HEK293T (cell line): ENCODE measurements at regions not wholly inside any gene's neighbourhood (a gene's known extent, or its start where the extent isn't known, plus 50 kb on each side); places are given as distances from the start of the nearest gene placed in this dataset.

Experiments
- ARNT ChIP-seq: fragments of 450-650 bp; IDR thresholded peaks from 2 replicates; pipeline ENCODE4 v1.6.1; 2017; ENCODE audit warnings: mild to moderate bottlenecking
- BHLHE40 ChIP-seq: fragments of 450-650 bp; IDR thresholded peaks from 2 replicates; pipeline ENCODE4 v1.6.1; 2016; ENCODE audit warnings: mild to moderate bottlenecking, moderate library complexity, borderline replicate concordance
- ELF4 ChIP-seq: fragments of 450-650 bp; IDR thresholded peaks from 2 replicates; pipeline ENCODE4 v1.6.1; 2017; ENCODE audit warnings: antibody characterized with exemption
- FOXA1 ChIP-seq: fragments of 450-650 bp; IDR thresholded peaks from 2 replicates; pipeline ENCODE4 v1.6.1; 2016; ENCODE audit warnings: mild to moderate bottlenecking
- FOXK2 ChIP-seq: fragments of 450-650 bp; IDR thresholded peaks from 2 replicates; pipeline ENCODE4 v1.6.1; 2016; ENCODE audit warnings: mild to moderate bottlenecking
- FOXM1 ChIP-seq: fragments of 450-650 bp; IDR thresholded peaks from 2 replicates; pipeline ENCODE4 v1.6.1; 2017; ENCODE audit warnings: mild to moderate bottlenecking, borderline replicate concordance
- HDGF ChIP-seq: fragments of 450-650 bp; IDR thresholded peaks from 2 replicates; pipeline ENCODE4 v1.6.1; 2017; ENCODE audit warnings: antibody characterized with exemption, borderline replicate concordance
- NFRKB ChIP-seq: fragments of 450-650 bp; IDR thresholded peaks from 2 replicates; pipeline ENCODE4 v1.6.1; 2016; ENCODE audit warnings: mild to moderate bottlenecking, moderate library complexity
- SP1 ChIP-seq: fragments of 450-650 bp; IDR thresholded peaks from 2 replicates; pipeline ENCODE4 v1.6.1; 2017
- SUZ12 ChIP-seq: fragments of 450-650 bp; IDR thresholded peaks from 2 replicates; pipeline ENCODE4 v1.6.1; 2016; ENCODE audit warnings: mild to moderate bottlenecking
- TARDBP ChIP-seq: fragments of 450-650 bp; IDR thresholded peaks from 2 replicates; pipeline ENCODE4 v1.6.1; 2016
- ZNF384 ChIP-seq: fragments of 450-650 bp; IDR thresholded peaks from 2 replicates; pipeline ENCODE4 v1.6.1; 2016

DNA sequence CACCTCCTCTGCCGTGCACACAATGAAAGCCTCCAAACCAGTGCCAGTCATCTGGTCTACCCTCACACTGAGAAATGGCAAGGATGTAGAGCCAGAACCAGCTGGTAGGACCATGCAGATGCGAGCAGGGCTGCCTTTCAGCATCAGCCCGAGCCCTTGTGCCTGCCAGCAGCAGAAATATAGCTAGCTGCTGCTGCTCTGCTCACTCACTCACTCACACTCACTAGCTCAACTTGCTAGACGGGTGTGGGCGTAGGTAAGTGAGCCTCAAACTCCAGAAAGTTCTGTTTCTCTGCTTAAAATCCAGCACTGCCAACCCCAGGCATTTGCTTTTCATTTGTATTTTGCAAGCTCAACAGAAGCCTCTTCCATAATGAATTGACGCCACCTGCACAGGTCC, 114.0 kb downstream of the DRD1 start:
- TF ChIP-seq ZNF384 (no peak), SP1 (no peak), BHLHE40 (no peak), FOXA1 (no peak), SUZ12 (no peak), NFRKB (no peak), FOXK2 (no peak), FOXM1 (no peak), ARNT (no peak), TARDBP (no peak), HDGF (no peak), ELF4 (no peak)
